Erythroblast (primary cell): ENCODE measurements at regions not wholly inside any gene's neighbourhood (a gene's known extent, or its start where the extent isn't known, plus 50 kb on each side); places are given as distances from the start of the nearest gene placed in this dataset.

ENCODE experiments used
- GATA1 ChIP-seq: IDR thresholded peaks from 2 replicates; pipeline ENCODE4 v1.6.1; 2011; ENCODE audit warnings: low read depth, mild to moderate bottlenecking, control low read depth, low read length, moderate library complexity
- POLR2A ChIP-seq: IDR thresholded peaks from 2 replicates; pipeline ENCODE4 v1.6.1; 2011; ENCODE audit warnings: mild to moderate bottlenecking, low read length

GRCh38 chr14:59018978-59019377, 169.5 kb upstream of the DAAM1 start:
- TF ChIP-seq POLR2A = no peak
- TF ChIP-seq GATA1 = no peak
